Right ventricle myocardium superior (tissue), 1 donor: ENCODE measurements at regions not wholly inside any gene's neighbourhood (a gene's known extent, or its start where the extent isn't known, plus 50 kb on each side); places are given as distances from the start of the nearest gene placed in this dataset.
"Not testable (repeated sequence)": the region's sequence is repeated elsewhere in the genome, so short reads cannot be mapped to it uniquely, and the experiment has no call there.

Experiments
- ATAC-seq: fragments of 200-7000 bp; cut with Tn5 transposase; one replicate; pipeline ENCODE4 v1.9.1; 2020; ENCODE audit warnings: mild to moderate bottlenecking; ENCODE audit not compliant: poor library complexity
- DNase-seq: peaks from one replicate; pipeline ENCODE4 v3.0.0-alpha.2; 2020
- intact Hi-C: fragments of 100-400 bp; cut with DNase I; formaldehyde crosslinking; loops from one replicate; pipeline ENCODE4 v1.11.2; 2022
- donor health status: DM: no; HTN: yes; CAD: no; lungs with severe emphysema.

DNA sequence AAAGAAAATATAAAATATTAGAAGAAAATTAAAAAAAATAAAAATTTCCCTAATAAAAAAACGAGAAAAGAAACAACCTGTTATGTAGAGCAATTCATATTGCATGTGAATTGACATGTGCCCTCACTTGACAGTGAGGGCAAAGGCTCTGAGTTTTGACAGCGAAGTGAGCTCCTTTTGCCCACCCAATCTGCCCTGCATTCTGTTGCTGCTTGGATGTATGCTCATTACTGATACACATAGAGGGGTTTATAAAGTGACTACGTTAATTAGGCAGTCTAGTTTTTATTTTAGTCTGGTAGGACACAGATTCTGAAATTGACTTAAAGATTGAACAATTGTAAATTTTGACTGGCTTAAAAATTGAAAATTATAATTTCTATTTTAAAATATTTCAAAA lies 949.4 kb downstream of the TLE4 start:
- ATAC-seq, result no peak
- no peak for DNase-seq
- intact Hi-C loops, result no loop called here

DNA sequence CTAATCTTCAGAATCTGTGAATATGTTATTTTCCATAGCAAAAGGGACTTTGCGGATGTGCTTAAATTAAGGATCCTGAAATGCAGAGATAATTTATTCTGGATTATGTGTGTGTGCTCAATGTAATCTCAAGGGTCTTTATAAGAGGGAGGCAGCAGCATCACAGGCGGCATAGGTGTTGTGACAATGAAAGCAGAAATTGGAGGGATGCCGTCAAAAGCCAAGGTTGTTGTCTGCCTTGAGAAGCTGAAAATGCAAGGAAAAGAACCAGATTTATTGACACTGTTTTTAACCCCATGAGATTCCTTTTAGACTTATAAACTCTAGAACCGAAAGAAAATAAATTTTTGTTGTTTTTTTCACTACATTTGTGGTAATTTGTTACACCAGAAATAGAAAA lies 948.5 kb downstream of the TLE4 start:
- ATAC-seq (no peak), DNase-seq (no peak)
- intact Hi-C loops, result no loop called here

DNA sequence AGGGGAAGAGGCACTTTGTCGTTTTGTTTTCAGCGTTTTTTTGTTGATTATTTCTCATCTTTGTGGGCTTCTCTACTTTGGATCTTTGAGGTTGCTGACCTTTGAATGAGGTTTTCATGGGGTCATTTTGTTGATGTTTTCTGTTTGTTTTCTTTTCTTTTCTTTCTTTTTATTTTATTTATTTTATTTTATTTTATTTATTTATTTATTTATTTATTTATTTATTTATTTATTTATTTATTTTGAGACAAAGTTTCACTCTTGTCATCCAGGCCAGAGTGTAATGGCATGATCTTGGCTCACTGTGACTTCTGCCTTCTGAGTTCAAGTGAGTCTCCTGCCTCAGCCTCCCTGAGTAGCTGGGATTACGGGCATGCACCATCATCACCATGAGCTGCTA lies 946.7 kb downstream of the TLE4 start:
- DNase-seq (no peak), ATAC-seq (no peak)
- intact Hi-C loops, result no loop called here

DNA sequence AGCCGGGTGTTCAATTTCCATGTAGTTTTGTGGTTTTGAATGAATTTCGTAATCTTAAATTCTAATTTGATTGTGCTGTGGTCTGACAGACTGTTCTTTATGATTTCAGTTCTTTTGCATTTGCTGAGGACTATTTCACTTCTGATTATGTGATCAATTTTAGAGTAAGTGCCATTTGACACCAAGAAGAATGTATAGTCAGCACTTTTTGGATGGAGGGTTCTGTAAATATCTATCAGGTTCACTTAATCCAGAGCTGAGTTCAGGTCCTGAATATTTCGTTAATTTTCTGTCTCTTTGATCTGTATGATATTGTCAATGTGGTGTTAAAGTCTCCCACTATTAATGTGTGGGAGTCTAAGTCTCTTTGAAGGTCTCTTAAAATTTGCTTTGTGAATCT lies 944.9 kb downstream of the TLE4 start:
- intact Hi-C loops, result no loop called here
- no peak for DNase-seq
- no peak for ATAC-seq

DNA sequence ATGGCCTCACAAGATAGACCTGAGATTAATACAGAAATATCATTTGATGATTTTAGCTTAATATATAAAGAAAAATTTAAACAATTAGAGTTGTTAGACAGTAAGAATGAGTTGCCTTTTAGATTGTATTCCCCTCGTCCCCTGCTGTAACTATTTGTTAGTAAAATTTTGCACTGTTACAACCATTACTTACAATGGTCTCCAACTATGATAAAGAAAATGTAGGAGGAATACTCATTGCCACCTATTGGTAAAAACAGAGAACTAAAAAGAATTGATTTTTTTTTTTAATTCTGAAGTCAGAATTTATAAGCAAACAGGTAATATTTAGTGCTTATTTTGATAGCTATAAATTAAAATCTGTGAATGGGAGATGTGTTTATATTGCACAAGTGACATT lies 937.6 kb downstream of the TLE4 start:
- ATAC-seq, result no peak
- intact Hi-C loops, result no loop called here
- DNase-seq, result no peak

DNA sequence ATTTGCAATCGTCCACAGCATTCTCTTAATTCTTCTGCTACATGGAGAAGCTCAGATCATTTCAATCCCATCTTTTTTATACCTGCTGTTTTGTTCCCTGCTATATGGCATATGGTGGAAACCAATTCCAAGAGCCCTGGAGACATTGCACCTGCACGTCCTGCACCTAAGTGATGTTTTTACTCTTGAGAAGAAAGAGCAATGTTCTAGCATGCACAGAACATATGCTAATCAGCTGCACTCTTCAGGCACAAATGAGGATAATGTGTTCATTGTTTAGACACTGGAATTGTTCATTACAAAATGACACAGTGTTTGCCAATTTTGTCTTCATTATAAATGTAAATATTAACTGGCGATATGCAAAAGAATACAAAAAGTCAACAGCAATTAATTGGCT lies 935.8 kb downstream of the TLE4 start:
- intact Hi-C loops, result no loop called here
- DNase-seq, result no peak
- no peak for ATAC-seq

DNA sequence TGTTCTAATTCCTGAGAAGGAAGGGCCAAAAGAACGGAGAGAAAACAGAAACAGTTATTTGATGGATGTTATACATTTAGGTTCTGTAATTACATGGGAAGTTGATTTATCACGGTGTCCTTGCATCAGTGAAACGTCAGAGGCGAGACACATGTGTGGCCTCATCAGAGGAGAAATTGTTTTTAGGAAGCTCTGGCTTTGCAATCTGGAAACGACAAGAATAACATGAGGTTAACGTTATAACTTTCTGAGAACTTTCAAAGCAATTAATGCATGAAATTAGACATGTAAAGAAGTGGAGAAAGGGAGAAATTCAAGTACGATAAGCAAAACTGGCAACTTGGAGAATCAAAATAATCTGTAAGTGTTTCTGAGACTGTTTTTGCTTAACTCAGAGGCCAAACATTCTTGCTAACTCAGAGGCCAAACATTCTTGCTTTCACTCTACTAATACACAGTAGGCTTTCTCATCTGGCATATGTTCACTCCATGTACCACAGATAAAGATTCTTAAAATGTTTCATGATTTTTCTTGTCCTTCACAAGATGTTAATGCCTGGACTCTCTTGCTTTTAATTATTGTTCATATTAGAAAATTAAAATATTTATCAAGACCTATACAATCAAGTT lies 933.0 kb downstream of the TLE4 start:
- no peak for DNase-seq
- intact Hi-C loops, result no loop called here
- peak; percentile 71 for ATAC-seq

DNA sequence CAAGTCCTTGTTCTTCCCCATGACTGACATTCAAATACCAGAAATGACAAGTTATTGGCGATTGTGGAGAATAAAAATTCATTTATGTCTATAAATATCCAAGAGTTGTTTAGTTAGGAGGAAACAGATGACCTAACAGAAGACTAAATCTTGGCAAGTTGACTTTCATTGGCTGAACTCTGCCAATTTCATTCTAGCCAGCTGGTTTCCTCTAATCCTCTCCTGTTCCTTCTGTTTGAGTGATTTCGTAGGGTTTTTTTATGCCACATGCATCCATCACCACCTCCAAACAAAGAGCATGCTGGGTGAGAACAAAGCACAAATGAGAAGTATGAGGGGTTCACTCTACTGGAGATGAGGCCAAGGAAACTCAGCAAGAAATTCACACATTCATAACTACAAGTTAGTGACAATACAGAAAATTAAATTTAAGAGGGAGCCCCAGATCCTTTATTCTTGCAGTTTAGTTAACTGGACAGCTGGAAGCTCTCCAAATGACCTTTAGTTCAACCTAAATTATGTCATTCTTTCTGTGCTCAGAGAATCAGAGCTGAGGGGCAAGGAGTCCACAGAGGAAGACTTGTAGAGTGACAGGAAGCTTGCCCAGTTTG lies 932.0 kb downstream of the TLE4 start:
- ATAC-seq (peak; percentile 65), DNase-seq (no peak)
- intact Hi-C loops, result no loop called here

DNA sequence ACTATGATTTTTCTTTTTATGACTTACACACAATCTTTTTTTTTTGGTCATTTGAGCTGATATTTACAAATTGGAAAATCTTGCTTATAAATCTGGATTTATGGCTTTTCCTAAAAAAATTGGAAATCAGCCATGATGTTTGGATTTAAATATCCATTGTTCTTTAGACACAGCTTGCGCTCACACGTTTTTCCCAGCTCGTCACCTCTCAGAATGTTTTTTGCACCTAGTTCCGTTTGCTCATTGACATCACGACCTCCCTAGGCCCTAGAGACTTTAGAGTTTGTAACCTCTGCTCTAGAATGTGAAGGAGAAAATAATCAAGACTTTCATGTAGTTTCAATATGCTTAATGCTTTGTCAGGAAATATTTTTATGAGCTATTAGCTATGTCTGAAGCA lies 930.5 kb downstream of the TLE4 start:
- intact Hi-C loops, result no loop called here
- ATAC-seq (no peak), DNase-seq (no peak)

DNA sequence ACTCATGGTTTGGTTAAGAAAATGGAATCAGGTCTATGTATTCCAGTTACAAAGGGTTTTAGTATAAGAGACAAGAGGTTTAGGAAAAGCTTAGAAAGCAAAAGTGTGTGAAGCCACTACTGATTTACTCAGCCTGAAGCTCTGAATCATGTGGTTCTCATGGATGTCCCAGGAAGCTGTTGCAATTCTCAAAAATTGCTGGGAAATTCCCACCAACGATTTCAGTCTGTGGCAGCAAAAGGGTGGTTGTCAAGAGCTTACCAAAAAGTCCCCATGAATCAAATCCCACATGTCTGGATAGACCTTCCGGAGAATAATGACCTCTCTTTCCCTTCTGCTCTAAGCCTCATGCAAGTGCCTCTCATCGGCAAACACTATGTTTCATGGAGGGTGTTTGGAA lies 929.9 kb downstream of the TLE4 start:
- ATAC-seq (no peak), DNase-seq (no peak)
- intact Hi-C loops, result no loop called here

DNA sequence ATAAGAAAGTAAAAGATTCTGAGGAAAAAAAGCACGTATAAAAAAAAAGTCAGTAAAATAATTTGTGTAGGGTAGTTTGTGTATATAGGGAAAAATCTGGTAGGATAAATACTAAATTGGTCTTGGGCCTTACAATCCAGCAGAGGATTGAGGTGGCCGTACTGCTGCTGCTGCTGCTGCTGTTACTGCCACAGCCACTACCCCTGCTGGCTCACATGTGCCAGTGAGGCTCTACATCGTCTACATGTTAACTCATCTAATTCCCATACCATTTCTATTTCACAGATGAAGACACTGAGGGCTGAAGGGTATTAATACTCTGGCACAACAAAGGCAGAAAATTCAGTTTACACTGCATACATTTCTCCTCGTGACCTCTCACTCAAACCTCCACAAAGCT lies 928.5 kb downstream of the TLE4 start:
- DNase-seq, result no peak
- ATAC-seq, result no peak
- intact Hi-C loops, result no loop called here

DNA sequence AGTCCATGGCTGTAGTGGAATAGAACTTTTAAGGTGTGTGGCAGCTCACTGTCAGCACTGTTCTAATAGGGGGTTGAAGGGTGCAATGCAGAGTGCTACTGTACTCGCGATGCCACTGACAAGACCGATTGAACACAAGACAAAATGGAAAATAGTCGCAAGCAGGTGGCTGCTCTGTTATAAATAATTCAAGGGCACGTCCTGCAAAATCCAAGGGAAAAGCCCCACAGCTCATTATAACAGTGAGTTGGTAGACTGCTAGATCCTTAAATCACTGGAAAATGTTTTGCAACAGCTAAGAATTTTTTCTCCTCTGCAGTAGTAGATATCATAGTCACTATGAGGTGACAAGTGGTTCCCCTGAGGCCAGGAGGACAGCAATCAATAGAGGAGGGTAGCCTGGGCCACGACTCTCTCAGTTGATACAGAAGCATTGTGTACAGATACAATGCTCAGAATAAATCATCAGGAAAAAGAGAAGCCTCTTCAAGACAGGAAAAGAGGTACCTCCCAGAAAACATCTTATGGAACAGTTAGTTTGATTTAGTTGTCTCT lies 926.3 kb downstream of the TLE4 start:
- ATAC-seq (no peak), DNase-seq (no peak)
- intact Hi-C loops, result no loop called here

DNA sequence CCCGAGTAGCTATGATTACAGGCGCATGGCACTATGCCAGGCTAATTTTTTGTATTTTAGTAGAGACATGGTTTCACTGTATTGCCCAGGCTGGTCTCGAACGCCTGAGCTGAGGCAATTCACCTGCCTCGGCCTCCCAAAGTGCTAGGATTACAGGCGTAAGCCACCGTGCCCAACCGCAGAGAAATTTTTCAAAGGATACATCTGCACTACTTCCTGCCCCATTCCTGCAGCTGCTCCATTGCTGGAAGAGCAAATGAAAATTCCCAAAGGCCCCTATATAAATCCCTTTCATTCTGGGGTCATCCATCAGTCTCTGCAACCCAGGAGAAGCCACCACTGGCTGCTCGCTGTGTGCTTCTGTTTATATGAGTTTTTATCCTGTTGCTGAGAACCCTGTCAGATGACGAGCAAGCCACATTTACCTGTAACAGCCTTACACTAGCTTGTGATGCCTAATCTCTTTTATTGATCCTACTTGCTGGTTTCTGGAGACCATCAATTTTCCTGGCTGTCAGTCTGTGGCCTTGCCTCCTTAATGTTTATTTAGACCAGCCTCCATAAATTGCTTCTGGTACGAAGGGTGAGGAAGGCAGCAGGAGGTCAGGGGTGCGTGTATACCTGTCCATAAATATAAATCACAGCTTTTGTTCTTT lies 925.3 kb downstream of the TLE4 start:
- no peak for DNase-seq

DNA sequence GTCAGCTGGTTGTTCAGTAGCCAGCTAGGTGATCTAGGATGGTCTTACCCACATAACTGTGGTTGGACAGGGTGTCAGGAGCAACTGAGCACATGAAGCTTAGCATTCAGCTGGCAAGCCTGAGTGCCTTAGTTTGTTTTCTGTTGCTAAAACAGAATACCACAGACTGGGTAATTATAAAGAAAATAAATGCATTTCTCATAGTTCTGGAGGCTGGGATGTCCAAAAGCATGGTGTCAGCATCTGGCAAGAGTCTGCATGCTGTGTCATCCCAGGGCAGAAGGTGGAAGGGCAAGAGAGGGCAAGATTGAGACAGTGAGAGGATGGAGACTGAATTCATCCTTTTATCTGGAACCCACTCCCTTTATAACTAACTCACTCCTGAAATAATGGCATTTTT lies 921.5 kb downstream of the TLE4 start:
- intact Hi-C loops, result no loop called here
- ATAC-seq (no peak), DNase-seq (no peak)

More for the DNA sequence above, 925.3 kb downstream of the TLE4 start:
- intact Hi-C loops, result no loop called here
- ATAC-seq, result no peak

DNA sequence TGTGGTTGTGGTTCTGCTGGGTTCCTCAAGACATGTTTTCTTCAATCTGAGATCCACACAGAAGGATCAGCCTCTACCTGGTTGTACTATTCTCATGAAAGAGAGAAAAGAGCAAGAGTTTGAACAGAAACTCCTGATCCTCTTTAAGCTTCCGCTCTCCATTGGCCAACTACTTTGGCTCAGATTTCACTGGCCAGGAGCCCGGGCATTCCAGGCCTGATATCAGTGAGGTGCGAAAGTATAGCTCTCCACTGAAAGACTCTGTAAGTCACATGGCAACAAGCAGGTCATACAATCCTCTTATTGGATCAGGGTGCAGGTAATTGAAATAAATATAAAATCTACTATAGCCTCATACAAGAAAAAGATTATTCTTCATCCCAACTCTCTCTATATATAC lies 920.5 kb downstream of the TLE4 start:
- intact Hi-C loops, result no loop called here
- ATAC-seq (peak; percentile 64), DNase-seq (peak; percentile 44)

DNA sequence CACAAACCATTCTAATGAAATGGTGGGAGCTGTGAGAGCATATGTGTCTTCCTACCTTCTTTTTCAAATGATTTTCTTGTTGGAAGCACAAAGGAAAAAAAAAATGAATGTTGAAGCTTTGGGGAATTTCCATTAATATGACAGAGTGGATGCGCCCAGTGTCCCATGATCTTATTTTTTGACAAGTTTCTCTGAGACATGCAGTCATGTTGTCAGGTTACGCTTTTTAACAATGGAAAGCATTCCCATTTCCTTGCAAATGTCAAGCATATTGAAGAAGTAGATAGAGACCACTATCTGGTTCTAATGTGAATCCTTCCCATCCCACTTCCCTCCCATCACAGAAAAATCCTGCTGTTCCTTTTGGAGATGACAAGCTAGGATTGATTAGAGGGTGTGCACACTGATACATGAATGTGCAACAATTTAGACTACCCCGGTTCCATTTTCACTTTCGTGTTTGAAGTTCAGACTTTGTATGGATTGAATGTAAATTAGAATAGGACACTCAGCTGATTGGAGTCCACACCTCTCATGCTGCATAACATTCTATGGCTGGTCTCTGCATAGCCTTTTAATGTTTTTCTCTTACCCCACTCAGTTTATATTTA lies 919.4 kb downstream of the TLE4 start:
- no peak for ATAC-seq
- intact Hi-C loops, result no loop called here
- DNase-seq, result no peak

DNA sequence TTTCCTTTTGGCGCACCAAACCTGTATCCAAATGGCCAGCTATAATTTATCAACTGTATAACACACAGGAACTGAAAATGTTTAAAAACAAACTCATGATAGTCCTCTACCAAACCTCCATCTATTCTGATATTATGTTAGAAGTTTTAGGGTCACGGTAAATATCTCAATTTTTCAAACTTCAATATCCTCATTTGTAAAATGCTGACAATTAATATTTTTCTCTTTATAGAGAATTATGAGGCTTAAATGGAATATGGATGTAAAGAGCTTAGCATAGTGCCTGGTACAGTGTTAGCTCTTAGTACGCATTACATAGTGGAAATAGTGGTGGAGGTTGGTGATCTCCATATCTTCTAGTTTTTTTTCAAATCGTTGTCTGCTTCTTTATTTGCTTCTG lies 917.6 kb downstream of the TLE4 start:
- DNase-seq (no peak), ATAC-seq (no peak)
- intact Hi-C loops, result no loop called here

DNA sequence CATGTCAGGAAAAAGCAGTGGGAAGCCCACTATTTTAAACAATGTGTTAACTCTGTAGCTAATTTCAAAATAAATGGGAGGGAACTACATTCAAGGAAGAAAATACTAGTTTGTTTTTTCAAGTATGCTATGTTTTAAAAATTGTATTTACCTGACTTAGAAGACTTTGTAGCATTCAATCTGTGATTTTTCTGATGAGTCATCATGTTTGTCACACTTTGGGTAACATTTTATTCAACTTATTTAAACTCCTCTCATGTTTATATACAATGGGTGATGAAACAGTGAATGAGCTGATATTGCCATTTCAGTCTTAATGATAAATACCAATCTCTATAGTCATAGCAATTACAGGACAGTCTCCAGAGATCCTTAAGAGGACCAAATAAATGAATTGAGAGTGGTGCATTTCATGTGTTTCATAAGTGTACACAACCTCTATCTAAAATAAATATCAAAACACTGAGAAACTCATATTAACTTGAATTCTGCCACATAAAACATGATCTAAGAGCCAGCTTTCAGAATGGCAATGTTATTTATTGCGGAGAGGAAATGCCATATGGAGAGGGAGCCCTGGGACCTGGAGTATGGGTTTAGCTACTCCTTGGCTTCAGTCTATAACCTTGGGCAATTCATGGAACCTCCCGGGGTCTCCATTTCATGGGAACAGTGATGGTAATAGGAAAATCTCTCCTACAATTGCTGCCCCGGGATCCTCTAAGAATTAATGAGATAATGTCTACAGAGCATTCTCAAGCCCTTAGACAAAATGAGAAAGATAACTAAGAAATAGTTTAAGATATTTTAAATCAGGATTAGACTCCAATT lies 913.9 kb downstream of the TLE4 start:
- intact Hi-C loops, result no loop called here
- ATAC-seq (no peak), DNase-seq (no peak)

DNA sequence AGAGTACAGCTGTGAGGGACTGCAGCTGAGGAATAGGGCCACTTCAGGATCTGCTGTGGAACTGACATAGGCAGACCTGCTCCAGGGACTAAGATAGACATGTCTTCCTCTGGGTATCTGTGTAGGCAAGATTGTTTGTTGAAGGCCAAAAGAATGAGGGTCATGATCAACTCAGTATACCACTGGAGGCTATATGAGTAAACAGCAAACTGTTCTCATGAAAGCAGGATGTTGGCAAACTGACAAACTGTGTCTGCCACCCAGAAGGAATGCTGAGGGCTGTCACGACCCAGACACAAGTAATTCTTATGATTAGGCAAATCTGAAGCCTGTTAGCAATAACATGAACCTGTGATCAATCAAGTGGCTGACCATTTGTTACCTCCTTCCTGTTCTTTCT lies 910.5 kb downstream of the TLE4 start:
- DNase-seq, intact Hi-C loops, ATAC-seq: not testable (repeated sequence)
